GM12891 (cell line): ENCODE measurements at regions not wholly inside any gene's neighbourhood (a gene's known extent, or its start where the extent isn't known, plus 50 kb on each side); places are given as distances from the start of the nearest gene placed in this dataset.

Source experiments
- POLR2A ChIP-seq: IDR thresholded peaks from 2 replicates; pipeline ENCODE4 v1.6.1; 2011; ENCODE audit warnings: low read depth, low read length, control low read depth
- POLR2AphosphoS5 ChIP-seq: IDR thresholded peaks from 2 replicates; pipeline ENCODE4 v1.6.1; 2011; ENCODE audit warnings: low read depth, low read length, control low read depth
- POU2F2 ChIP-seq: IDR thresholded peaks from 2 replicates; pipeline ENCODE4 v1.6.1; 2011; ENCODE audit warnings: low read depth, mild to moderate bottlenecking, control low read depth, low read length, moderate library complexity
- SPI1 ChIP-seq: IDR thresholded peaks from 2 replicates; pipeline ENCODE4 v1.6.1; 2011; ENCODE audit warnings: low read depth, low read length, control low read depth
- TAF1 ChIP-seq: IDR thresholded peaks from 2 replicates; pipeline ENCODE4 v1.6.1; 2011; ENCODE audit warnings: low read depth, low read length, control low read depth

GRCh38 chr11:115950660-115951059 lies 446.4 kb upstream of the CADM1 start:
- TF ChIP-seq POU2F2 (no peak), POLR2AphosphoS5 (no peak), POLR2A (no peak), SPI1 (no peak), TAF1 (no peak)
